Muscle layer of colon (tissue), 2 donors: ENCODE measurements at regions not wholly inside any gene's neighbourhood (a gene's known extent, or its start where the extent isn't known, plus 50 kb on each side); places are given as distances from the start of the nearest gene placed in this dataset.
A peak's percentile ranks its signal among the peaks of the same experiment; 100 is the strongest.

Experiments used
- H3K27ac ChIP-seq: one replicate; pipeline ENCODE4 v1.7.0; 2013; ENCODE audit warnings: low read depth, mild to moderate bottlenecking, low read length, moderate library complexity
- H3K27me3 ChIP-seq, 2 donors: one replicate each; pipeline ENCODE4 v1.7.0; 2013; ENCODE audit warnings: low read length in 2 of 2, mild to moderate bottlenecking in 2 of 2; ENCODE audit not compliant: insufficient read depth in 2 of 2, control insufficient read depth in 1 of 2
- H3K36me3 ChIP-seq: one replicate; pipeline ENCODE4 v1.7.0; 2013; ENCODE audit warnings: mild to moderate bottlenecking, low read length; ENCODE audit not compliant: insufficient read depth
- H3K4me1 ChIP-seq: one replicate; pipeline ENCODE4 v1.7.0; 2013; ENCODE audit warnings: mild to moderate bottlenecking, low read length; ENCODE audit not compliant: insufficient read depth
- H3K4me3 ChIP-seq, 2 donors: one replicate each; pipeline ENCODE4 v1.7.0; 2013; ENCODE audit warnings: low read length in 2 of 2, low read depth in 1 of 2, mild to moderate bottlenecking in 1 of 2, moderate library complexity in 1 of 2
- H3K9ac ChIP-seq: one replicate; pipeline ENCODE4 v1.7.0; 2013; ENCODE audit warnings: low read length
- H3K9me3 ChIP-seq: one replicate; pipeline ENCODE4 v1.7.0; 2013; ENCODE audit warnings: mild to moderate bottlenecking, low read length
- donor health status: abdominal sarcoma.
- donor health status: Adenocarcinoma of cecum.

- Histone ChIP-seq H3K4me3 (no peak overlapping the region), H3K9me3 (no peaks in the 10 kb centered on the region), H3K27me3 (no peaks in the 10 kb centered on the region), H3K36me3 (no peaks in the 10 kb centered on the region), H3K9ac (no peak overlapping the region), H3K27ac (no peak overlapping the region), H3K4me1 (peaks cover 16% of the 10 kb centered on the region)
Measured at GRCh38 chr4:125365731-125366130, 51.0 kb downstream of the FAT4 start.

- Histone ChIP-seq H3K36me3 (no peaks in the 10 kb centered on the region), H3K27me3 (no peaks in the 10 kb centered on the region), H3K9me3 (no peaks in the 10 kb centered on the region), H3K4me3 (no peak overlapping the region), H3K9ac (no peak overlapping the region), H3K27ac (peak overlapping the region; percentile 28), H3K4me1 (peaks cover 16% of the 10 kb centered on the region)
Measured at GRCh38 chr4:125368146-125368545, 53.4 kb downstream of the FAT4 start.

- Histone ChIP-seq H3K27me3 (no peaks in the 10 kb centered on the region), H3K36me3 (no peaks in the 10 kb centered on the region), H3K27ac (peak overlapping the region; percentile 35), H3K9ac (no peak overlapping the region), H3K4me1 (peaks cover 16% of the 10 kb centered on the region), H3K4me3 (peak overlapping the region; percentile 7 to 11), H3K9me3 (no peaks in the 10 kb centered on the region)
Measured at GRCh38 chr4:125368671-125369081, 53.9 kb downstream of the FAT4 start.

GRCh38 chr4:125369098-125369497, 54.3 kb downstream of the FAT4 start:
- Histone ChIP-seq H3K9ac (no peak overlapping the region), H3K27ac (peak overlapping the region; percentile 35), H3K36me3 (no peaks in the 10 kb centered on the region), H3K4me1 (peaks cover 17% of the 10 kb centered on the region), H3K9me3 (no peaks in the 10 kb centered on the region), H3K4me3 (peak overlapping the region; percentile 7 to 11), H3K27me3 (no peaks in the 10 kb centered on the region)

- Histone ChIP-seq H3K27ac (no peak overlapping the region), H3K4me1 (peaks cover 29% of the 10 kb centered on the region)
Measured at GRCh38 chr4:125370478-125370877, 55.7 kb downstream of the FAT4 start.

GRCh38 chr4:125382995-125383394, 68.2 kb downstream of the FAT4 start:
- peaks cover 12% of the 10 kb centered on the region for H3K4me1 ChIP-seq
- no peak overlapping the region for H3K27ac ChIP-seq
- no peaks in the 10 kb centered on the region for H3K27me3 ChIP-seq
- H3K36me3 ChIP-seq: no peaks in the 10 kb centered on the region
- H3K9me3 ChIP-seq: no peaks in the 10 kb centered on the region
- H3K9ac ChIP-seq: no peak overlapping the region
- no peak overlapping the region for H3K4me3 ChIP-seq

More at GRCh38 chr4:125370478-125370877, 55.7 kb downstream of the FAT4 start:
- H3K9ac ChIP-seq: no peak overlapping the region
- no peaks in the 10 kb centered on the region for H3K36me3 ChIP-seq
- H3K27me3 ChIP-seq: no peaks in the 10 kb centered on the region
- H3K9me3 ChIP-seq: no peaks in the 10 kb centered on the region
- H3K4me3 ChIP-seq: no peak overlapping the region

- Histone ChIP-seq H3K36me3 (no peaks in the 10 kb centered on the region), H3K4me1 (peaks cover 31% of the 10 kb centered on the region), H3K27me3 (no peaks in the 10 kb centered on the region), H3K4me3 (no peak overlapping the region), H3K27ac (peak overlapping the region; percentile 16), H3K9me3 (no peaks in the 10 kb centered on the region), H3K9ac (no peak overlapping the region)
Measured at GRCh38 chr4:125387770-125388169, 73.0 kb downstream of the FAT4 start.

- Histone ChIP-seq H3K27me3 (no peaks in the 10 kb centered on the region), H3K4me1 (peaks cover 25% of the 10 kb centered on the region), H3K9me3 (no peaks in the 10 kb centered on the region), H3K36me3 (no peaks in the 10 kb centered on the region), H3K9ac (no peak overlapping the region), H3K27ac (peak overlapping the region; percentile 16), H3K4me3 (no peak overlapping the region)
Measured at GRCh38 chr4:125388613-125389012, 73.9 kb downstream of the FAT4 start.

GRCh38 chr4:125389713-125390112, 75.0 kb downstream of the FAT4 start:
- H3K27ac ChIP-seq: peak overlapping the region; percentile 40
- H3K27me3 ChIP-seq: no peaks in the 10 kb centered on the region
- no peak overlapping the region for H3K4me3 ChIP-seq
- H3K4me1 ChIP-seq: peaks cover 25% of the 10 kb centered on the region
- no peak overlapping the region for H3K9ac ChIP-seq
- H3K9me3 ChIP-seq: no peaks in the 10 kb centered on the region
- no peaks in the 10 kb centered on the region for H3K36me3 ChIP-seq

GRCh38 chr4:125390126-125390525, 75.4 kb downstream of the FAT4 start:
- Histone ChIP-seq H3K4me1 (peaks cover 25% of the 10 kb centered on the region), H3K36me3 (no peaks in the 10 kb centered on the region), H3K9ac (no peak overlapping the region), H3K9me3 (no peaks in the 10 kb centered on the region), H3K27ac (peak overlapping the region; percentile 40), H3K27me3 (no peaks in the 10 kb centered on the region), H3K4me3 (peak overlapping the region in 1 of 2 donors; percentile 2)

GRCh38 chr4:125390727-125391126, 76.0 kb downstream of the FAT4 start:
- no peaks in the 10 kb centered on the region for H3K36me3 ChIP-seq
- H3K4me3 ChIP-seq: no peak overlapping the region
- H3K4me1 ChIP-seq: peaks cover 25% of the 10 kb centered on the region
- no peaks in the 10 kb centered on the region for H3K9me3 ChIP-seq
- no peak overlapping the region for H3K9ac ChIP-seq
- peak overlapping the region; percentile 40 for H3K27ac ChIP-seq
- H3K27me3 ChIP-seq: no peaks in the 10 kb centered on the region

- Histone ChIP-seq H3K27me3 (no peaks in the 10 kb centered on the region), H3K27ac (no peak overlapping the region), H3K4me3 (no peak overlapping the region), H3K36me3 (no peaks in the 10 kb centered on the region), H3K9ac (no peak overlapping the region), H3K4me1 (peaks cover 24% of the 10 kb centered on the region), H3K9me3 (no peaks in the 10 kb centered on the region)
Measured at GRCh38 chr4:125392694-125393093, 77.9 kb downstream of the FAT4 start.
